Right ventricle myocardium inferior (tissue), 1 donor: ENCODE measurements at regions not wholly inside any gene's neighbourhood (a gene's known extent, or its start where the extent isn't known, plus 50 kb on each side); places are given as distances from the start of the nearest gene placed in this dataset.
"Not testable (repeated sequence)": the region's sequence is repeated elsewhere in the genome, so short reads cannot be mapped to it uniquely, and the experiment has no call there.

Experiments
- ATAC-seq: fragments of 200-7000 bp; cut with Tn5 transposase; one replicate; pipeline ENCODE4 v1.9.1; 2020; ENCODE audit warnings: mild to moderate bottlenecking, moderate library complexity
- DNase-seq: peaks from one replicate; pipeline ENCODE4 v3.0.0; 2021; ENCODE audit errors: missing footprints
- intact Hi-C: fragments of 100-400 bp; cut with DNase I; formaldehyde crosslinking; loops from one replicate; pipeline ENCODE4 v1.11.0; 2022
- donor health status: DM: no; HTN: yes; CAD: no; lungs with severe emphysema.

DNA sequence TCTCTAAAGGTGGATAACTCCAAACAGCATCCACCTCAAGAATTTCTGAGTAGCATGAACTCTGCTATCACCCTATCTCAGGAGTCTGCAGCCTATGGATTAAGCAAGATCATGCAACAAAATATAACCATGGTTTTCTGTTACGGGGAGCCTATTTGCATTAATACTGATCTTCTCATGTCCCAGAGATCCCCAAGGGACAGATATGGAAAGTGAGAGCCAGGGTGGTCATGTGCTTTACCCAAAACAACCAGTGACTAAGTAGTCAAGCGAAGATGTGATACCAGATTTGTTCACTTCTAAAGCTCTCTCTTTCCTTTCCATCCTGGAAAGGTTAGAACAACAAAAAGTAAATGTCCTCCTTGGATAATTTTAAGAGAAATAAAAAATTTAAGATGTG is 125.1 kb downstream of the PRRX1 start:
- intact Hi-C loops = no loop called here

DNA sequence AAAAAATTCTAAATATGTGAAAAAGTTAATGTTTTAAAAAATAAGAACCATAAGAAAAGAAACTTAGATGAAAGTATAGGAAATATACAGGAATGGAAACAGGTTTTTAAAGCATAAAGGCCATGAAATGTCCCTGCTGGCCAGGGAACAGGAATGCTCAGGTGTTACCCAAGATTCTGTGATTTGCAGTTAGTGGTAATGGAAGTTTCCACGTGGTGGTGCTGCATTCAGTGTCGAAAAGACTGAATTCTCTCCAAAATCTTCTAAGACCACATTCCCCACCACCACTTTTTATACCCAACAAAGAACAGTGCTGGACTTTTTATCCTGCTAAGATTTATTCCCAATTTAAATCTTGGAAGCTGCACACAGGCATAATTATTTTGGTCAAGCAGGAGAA is 126.2 kb downstream of the PRRX1 start:
- ATAC-seq (no peak), DNase-seq (no peak)
- intact Hi-C loops = no loop called here

More for the DNA sequence above, 125.1 kb downstream of the PRRX1 start:
- DNase-seq (no peak), ATAC-seq (no peak)

DNA sequence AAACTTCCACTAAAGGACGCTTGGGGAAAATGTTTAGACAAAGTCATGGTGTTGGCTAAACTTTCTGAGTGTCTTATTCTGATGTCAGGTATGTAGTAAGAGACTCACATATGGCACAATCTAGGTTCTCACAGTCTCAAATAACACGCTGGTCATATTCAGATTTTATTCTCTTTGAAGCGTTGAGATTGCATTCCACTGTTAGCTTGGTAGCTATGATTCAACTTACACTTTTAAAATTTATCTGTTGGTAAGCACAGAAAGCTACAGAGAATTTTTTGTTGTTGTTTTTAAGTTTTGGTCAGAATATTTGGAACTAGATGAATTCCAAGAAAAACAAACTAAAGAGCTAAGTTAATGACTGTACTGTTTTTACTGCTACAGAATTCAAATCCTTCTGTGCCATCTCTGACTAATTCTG is 126.7 kb downstream of the PRRX1 start:
- intact Hi-C loops = no loop called here
- no peak for DNase-seq
- ATAC-seq = no peak

DNA sequence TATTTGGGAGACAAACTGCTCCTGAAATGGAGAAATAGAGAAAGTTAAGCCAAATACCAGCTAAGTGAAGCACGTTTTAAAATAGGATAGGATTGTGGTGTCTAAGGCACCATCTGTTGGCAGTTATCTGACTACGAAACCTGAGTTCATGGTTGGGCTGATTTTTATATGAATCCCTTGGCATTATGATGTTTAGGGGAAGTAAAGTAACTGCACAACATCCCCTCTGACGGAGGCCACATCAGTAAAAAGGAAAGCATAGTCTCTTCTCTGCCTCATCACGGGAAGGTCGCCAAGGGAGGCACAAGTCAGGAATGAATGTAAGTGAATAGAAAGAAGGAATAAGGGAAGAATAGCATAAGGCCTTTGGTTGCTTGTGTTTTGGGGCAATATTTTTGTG is 128.0 kb downstream of the PRRX1 start:
- ATAC-seq (no peak), DNase-seq (no peak)
- intact Hi-C loops = no loop called here

DNA sequence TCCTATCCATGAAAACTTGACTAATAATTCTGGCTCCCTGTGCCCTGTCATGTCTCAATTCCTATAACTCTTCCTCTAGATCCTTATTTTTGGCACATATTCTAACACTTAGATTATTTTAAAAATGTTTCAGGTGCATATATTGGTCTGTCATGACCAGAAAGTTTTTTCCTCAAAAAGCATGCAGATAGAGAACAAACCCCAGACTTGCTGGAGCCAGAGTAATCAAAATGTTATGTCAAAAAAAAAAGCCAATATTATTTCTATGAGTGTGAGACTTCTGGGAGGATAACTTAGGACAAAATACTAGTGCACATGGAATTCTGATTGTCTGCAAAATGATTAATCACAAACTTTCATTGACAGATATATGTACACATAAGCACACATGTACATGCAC is 135.1 kb upstream of the MROH9 start:
- DNase-seq (no peak), ATAC-seq (no peak)
- intact Hi-C loops = no loop called here

DNA sequence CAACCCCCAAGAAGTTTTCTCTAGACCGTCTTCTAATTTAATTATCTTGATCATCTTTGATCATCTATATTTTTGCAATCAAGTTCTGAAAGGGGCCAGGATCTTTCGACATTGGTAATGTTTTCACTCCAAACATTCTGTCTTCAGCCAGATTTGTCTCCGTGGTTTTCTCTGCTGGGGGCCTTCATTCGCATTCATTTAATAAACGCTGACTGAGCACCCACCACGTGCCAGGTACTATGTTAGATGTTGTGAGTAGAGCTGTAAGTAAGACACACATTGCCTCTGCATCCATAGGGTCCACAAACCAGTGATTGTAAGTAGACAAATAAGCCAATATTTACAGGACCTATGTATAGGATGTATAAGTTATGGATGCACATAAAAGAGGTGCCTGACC is 134.5 kb upstream of the MROH9 start:
- no peak for ATAC-seq
- intact Hi-C loops = no loop called here
- no peak for DNase-seq

DNA sequence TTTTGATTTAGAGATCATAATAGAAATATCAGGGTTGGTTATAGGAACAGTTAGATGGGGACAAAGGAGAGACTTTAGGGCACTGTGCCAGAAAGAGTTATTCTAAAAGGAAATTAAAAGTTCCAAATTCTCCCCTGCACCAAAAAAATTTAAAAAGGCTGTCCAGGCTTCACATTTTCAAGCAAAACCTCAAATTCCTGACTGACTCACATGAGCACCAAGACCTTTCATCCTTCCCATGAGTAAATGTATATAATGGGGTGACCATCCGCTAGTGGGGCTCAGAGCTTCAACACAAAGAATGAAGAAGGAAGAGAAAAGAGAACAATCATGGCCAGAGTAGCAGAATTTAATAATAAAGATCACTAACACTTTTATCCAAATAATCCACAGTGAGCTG is 131.6 kb upstream of the MROH9 start:
- no peak for ATAC-seq
- intact Hi-C loops = no loop called here
- no peak for DNase-seq

DNA sequence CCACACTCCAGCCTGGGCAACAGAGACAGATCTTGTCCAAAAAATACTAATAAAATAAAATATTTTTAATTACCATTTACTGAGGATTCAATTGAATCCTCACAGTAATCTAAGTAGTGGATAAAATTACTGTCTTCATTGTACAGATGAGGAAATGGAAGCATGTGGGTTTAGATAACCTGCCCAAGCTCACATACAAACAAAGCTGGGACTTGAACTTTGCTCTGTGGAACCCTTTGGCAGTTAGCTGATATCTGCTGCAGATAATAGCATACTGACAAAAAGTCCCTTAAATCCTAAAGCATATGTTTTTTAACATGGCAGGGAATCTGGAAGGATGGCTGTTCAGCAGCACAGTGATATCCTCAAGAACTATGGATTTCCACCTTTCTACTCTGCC is 130.9 kb upstream of the MROH9 start:
- DNase-seq (no peak), ATAC-seq (no peak)
- intact Hi-C loops = no loop called here

DNA sequence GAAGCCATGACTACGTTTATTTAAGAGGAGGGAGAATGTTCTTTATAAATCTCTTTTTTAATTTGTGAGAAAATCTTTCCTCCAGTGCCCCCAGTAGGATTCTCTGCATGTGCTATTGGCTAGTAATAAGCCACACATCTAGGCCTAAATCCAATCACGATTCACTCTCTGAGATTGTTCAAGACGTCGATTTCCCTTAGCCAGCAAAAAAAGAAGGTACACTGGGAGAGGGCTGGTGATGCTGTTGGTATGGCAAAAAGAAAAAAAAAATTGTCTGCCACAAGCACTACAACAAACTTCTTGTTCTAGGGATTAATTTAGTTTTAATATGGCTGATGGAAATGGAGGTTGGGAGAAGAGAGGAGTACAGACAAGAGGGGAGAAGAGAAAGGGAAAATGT is 130.5 kb upstream of the MROH9 start:
- ATAC-seq = no peak
- intact Hi-C loops = no loop called here
- no peak for DNase-seq

DNA sequence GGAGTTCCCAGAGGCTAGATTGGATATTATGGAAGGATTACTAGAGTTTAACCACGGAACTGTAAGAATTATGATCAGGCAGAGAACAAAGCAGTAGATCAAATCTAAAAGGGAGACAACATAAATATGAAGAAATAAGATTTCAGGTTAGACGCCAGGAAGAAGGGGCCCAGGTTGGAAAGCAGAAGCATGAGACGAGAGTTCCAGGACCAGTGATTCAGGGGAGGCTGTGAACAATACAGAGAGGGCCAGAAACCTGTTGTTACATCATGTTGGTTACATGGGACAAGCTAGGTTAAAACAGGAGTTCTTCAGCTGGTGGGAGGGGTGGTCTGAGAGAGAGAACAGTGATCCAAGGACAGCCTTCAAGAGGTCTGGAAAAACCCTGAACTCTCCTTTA is 128.4 kb upstream of the MROH9 start:
- intact Hi-C loops = no loop called here
- no peak for ATAC-seq
- DNase-seq = no peak

DNA sequence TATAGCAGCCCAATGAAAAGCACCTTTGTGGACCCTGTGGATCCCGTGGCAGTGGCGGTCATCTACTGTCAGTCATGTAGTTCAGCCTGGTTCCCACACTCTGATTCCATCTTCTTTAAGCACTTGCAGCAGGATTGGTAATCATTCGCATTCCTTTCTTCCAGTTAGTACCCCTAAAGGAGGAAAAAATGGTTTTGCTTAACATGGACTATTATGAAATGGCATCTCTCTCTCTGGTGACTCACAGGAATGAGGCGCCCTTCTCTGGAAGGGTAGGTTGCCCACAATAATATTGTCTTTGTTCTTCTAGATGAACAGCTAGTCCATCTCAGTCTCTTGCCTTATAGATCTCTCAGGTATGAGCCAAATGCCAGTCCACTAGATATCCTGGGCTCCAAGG is 127.9 kb upstream of the MROH9 start:
- DNase-seq = no peak
- ATAC-seq = no peak
- intact Hi-C loops = no loop called here

DNA sequence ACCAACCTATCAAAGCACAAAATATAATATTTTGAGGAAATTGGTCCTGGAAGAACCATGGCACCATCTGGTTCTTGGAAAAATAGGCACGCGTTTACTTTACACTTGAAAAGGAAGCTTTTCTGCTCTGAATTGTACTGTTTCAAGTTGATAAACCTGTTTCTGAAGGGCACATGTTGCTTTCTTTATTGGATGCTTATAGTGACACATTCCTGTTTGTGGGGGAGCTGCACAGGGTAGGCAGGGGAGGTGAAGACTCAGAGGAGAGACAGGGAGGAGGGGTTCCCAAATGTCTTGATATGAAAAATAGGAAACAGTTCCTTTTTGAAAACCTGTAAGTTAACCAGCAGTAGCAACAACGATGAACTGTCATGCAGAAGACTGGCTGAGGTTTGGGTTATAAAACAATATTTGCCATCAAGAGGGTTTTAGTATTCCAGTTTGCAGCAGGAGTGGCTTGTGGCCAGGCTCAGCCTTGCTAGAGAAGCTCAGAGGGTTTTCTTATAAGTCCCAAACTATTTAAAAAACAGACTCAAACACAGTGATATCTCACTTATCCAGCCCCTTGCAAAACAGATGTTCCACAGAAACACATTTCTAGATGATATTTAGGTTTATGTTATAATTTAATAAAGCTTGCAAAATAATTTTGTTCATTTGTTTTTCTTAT is 127.0 kb upstream of the MROH9 start:
- no peak for DNase-seq
- intact Hi-C loops = no loop called here
- no peak for ATAC-seq

DNA sequence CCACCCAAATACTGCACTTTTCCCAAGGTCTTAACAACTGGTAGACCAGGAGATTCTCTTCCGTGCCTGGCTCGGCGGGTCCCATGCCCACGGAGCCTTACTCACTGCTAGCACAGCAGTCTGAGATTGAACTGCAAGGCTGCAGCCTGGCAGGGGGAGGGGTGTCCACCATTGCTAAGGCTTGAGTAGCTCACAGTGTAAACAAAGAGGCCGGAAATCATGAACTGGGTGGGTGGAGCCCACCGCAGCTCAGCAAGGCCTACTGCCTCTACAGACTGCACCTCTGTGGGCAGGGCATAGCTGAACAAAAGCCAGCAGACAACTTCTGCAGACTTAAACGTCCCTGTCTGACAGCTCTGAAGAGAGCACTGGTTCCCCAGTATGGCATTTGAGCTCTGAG is 124.3 kb upstream of the MROH9 start:
- DNase-seq, ATAC-seq, intact Hi-C loops: not testable (repeated sequence)

DNA sequence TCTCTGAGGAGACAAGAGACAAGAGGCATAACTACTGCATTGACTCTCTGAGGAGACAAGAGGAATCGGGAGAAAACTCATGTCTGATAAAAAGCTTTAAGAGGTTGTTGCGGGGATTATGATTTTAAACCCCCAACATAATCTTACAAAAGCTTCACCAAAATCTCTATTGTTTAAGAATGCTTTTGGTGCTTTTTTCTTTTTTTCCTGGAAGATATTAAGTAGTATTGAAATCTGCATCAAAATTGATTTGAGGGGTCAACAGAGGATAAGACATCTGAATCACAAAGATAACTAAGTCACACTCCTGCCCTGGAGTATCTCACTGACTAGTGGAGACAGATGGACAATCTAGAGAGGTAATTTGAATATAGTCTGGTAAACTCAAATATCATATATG is 115.6 kb upstream of the MROH9 start:
- DNase-seq = no peak
- intact Hi-C loops = no loop called here
- no peak for ATAC-seq

DNA sequence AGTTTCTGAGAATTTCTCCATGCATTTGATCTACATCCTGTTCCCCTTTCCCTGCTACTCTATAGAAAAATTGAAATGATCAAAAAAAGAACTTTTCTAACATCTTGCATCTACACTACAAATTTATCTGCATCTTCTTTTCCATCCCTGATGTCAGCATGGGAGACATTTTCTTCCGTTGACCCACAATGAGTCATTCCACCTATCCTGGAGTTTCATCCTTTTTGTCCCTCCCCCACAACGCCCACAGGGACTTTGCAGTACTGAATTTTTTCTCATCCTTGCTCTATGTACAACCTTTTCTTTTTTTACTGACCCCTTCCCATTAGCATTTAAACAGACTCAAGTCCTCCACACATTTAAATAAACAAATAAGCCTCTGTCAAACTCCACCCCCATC is 112.2 kb upstream of the MROH9 start:
- intact Hi-C loops = no loop called here
- DNase-seq (no peak), ATAC-seq (no peak)

DNA sequence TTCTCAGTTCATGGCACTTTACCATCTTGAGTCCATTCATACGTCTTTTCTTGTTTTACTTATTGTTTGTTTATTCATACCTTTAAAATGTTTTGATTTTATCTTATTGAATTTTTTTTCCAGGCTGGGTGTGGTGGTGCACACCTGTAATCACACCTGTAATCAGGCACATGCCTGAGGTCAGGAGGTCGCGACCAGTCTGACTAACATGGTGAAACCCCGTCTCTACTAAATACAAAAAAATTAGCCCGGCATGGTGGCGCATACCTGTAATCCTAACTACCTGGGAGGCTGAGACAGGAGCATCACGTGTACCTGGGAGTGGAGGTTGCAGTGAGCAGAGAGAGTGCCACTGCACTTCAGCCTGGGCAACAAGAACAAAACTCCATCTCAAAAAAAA is 104.1 kb upstream of the MROH9 start:
- intact Hi-C loops = no loop called here
- DNase-seq = no peak
- no peak for ATAC-seq

DNA sequence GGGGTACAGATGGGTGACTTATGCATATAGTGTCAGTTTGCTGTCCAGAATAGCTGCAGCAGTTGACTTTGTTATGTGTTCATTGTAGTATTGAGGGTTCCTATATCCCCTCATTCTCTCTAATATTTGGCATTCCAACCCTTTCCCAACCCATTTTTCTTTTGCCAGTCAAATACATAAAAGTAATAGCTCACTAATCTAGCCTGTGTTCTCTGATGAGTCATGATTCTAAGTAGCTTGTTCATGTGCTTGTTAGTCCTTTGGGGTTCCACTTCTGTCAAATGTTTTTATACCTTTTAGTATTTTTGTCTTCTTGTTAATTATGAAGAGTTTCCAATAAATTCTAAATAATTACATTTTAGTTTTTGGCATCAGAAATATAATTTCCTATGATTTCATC is 99.2 kb upstream of the MROH9 start:
- intact Hi-C loops = no loop called here
- no peak for DNase-seq
- ATAC-seq = no peak

DNA sequence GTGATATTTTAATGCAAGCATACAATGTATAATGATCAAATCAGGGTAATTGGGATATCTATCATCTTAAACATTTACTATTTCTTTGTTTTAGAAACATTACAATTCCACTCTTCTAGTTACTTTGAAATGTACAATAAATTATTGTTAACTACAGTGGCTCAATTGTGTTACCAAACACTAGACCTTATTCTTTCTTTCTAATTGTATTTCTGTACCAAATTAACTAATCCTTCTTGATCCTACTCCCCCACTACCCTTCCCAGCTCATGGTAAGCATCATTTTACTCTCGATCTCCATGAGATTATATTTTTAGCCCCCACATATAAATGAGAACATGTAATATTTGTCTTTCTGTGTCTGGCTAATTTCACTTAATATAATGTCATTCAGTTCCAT is 95.0 kb upstream of the MROH9 start:
- DNase-seq (no peak), ATAC-seq (no peak)
- intact Hi-C loops = no loop called here

DNA sequence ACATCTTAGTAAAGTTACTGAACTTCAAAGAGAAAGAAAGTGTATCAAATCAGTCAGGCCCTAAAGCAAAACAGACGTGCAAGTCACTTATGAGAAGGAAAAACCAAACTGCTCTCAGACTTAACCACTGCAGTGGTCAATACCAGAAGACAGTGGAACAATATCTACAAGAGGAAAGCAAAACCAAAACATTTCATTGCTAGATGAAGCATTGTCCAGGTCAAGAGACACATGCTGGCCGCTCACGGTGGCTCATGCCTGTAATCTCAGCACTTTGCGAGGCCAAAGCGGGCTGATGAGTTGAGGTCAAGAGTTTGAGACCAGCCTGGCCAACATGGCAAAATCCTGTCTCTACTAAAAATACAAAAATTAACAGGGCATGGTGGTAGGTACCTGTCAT is 82.0 kb upstream of the MROH9 start:
- DNase-seq (no peak), ATAC-seq (no peak)
- intact Hi-C loops = no loop called here

DNA sequence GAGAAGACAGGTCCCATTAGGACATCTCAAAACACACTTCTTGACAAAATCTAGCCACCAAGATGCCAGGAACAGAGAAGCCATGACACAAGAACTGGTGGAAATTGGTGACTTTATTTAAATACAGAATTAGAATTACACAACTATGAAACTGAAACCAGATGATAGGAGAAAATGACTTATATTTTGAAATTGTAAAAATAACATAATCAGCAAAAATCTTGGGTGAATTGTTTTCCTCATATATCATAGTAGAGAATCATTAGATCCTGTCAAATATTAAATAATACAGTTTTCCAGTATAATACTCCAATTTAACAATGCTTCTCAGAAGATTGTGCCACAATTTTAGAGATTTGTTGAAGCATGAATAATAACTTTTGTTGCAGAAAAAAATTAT is 81.5 kb upstream of the MROH9 start:
- intact Hi-C loops = no loop called here

DNA sequence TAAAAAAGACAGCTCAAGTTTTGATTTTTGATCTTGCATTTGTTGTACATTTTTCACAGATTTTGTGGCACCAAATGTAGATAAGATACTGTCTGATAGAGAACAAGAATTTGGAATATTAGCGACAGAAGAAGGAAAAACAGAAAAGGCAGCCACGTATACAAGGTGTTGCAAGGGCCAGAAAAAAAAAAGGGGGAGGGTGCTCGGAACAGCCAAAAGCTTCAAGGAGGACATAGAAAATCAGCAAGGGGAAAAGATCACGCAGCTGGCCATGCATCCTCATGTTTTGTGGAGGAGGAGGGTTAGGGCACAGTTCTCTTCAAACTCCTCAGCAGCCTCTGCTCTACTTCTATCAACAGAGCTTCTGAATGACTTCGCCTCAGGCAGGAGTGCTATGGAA is 80.7 kb upstream of the MROH9 start:
- intact Hi-C loops = no loop called here
- DNase-seq (no peak), ATAC-seq (no peak)

More for the DNA sequence above, 81.5 kb upstream of the MROH9 start:
- ATAC-seq (no peak), DNase-seq (no peak)

DNA sequence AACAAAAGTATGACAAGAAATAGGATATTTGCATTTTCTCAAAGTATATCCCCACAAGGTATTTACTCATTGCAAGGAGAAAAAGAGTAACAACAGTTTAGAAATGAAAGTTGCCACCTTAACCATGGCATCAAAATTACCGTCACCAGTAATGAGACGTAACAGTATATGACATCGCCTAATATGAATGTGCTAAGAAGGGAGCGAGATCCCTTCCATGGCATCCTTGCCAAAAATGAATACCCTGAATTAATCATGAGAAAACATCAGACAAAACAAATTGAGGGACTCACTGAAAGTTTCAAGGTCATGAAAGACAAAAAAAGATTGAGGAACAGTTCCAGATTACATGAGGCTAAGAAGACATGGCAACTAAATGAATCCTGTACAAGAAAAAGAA is 78.9 kb upstream of the MROH9 start:
- DNase-seq = no peak
- intact Hi-C loops = no loop called here
- ATAC-seq = no peak
